BLaER1 treated with 17β-estradiol and CSF1 and Interleukin-3, amounts not matched to agents 10 nM and 100 nM (cell line): ENCODE measurements at regions not wholly inside any gene's neighbourhood (a gene's known extent, or its start where the extent isn't known, plus 50 kb on each side); places are given as distances from the start of the nearest gene placed in this dataset.
"Not testable (repeated sequence)": the region's sequence is repeated elsewhere in the genome, so short reads cannot be mapped to it uniquely, and the experiment has no call there.

Experiments
- H3K27ac ChIP-seq, 11 experiments: shearing (Covaris generic); formaldehyde crosslinking; 2 replicates each; pipeline ENCODE4 v1.8.1; 2022
- H3K27me3 ChIP-seq, 11 experiments: shearing (Covaris generic); formaldehyde crosslinking; 2 replicates each; pipeline ENCODE4 v1.8.1; 2022
- H3K36me3 ChIP-seq, 11 experiments: shearing (Covaris generic); formaldehyde crosslinking; 2 replicates each; pipeline ENCODE4 v1.8.1; 2022
- H3K4me1 ChIP-seq, 10 experiments: shearing (Covaris generic); formaldehyde crosslinking; 2 replicates each; pipeline ENCODE4 v1.8.1; 2022
- H3K4me2 ChIP-seq, 11 experiments: shearing (Covaris generic); formaldehyde crosslinking; 2 replicates each; pipeline ENCODE4 v1.8.1; 2022
- H3K4me3 ChIP-seq, 10 experiments: shearing (Covaris generic); formaldehyde crosslinking; 2 replicates each; pipeline ENCODE4 v1.8.1; 2022
- H3K9ac ChIP-seq, 11 experiments: shearing (Covaris generic); formaldehyde crosslinking; 2 replicates each; pipeline ENCODE4 v1.8.1; 2022
- H3K9me3 ChIP-seq, 11 experiments: shearing (Covaris generic); formaldehyde crosslinking; replicated peaks in 1 of 11; 2 replicates each; pipeline ENCODE4 v1.8.1; 2022
- H4K20me1 ChIP-seq, 11 experiments: shearing (Covaris generic); formaldehyde crosslinking; 2 replicates each; pipeline ENCODE4 v1.8.1; 2022
- Cebpa-rat ChIP-seq, 11 experiments: shearing (Covaris generic); IDR thresholded peaks; 2 replicates each; pipeline ENCODE4 v1.8.1; 2022

DNA sequence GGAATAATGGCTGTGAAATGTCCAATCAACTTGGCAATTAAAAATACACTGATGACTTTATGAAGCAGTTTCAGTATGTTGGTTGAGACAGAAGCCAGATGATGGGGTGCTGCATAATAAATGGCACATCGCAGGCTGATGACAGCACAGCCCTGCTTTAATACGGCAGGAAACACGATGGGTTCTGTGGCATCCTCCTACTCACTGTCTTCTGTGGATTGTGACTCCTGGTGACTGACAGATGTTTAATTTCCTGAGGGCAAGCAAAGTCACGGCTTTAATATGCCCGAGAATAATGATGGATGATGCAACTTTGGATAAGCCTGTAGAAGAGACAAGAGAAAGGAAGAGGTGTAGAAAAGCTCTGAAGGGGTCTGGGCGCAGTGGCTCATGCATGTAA is 295.4 kb downstream of the TRIML1 start:
- H3K27ac ChIP-seq, result no peak overlapping the region
- peak in 1 of 11 experiments; percentile 19; a peak in 1 of 22 replicates for TF ChIP-seq Cebpa-rat (IDR thresholded peaks at IDR 0.05)
- H3K36me3 ChIP-seq, result no peaks in the 10 kb centered on the region
- no peaks in the 10 kb centered on the region for H3K9me3 ChIP-seq
- H3K4me3 ChIP-seq, result no peak overlapping the region
- no peak overlapping the region for H3K9ac ChIP-seq
- H3K4me2 ChIP-seq, result no peak overlapping the region
- no peaks in the 10 kb centered on the region for H3K27me3 ChIP-seq
- no peaks in the 10 kb centered on the region for H4K20me1 ChIP-seq
- peaks cover 0 to 10% (median 7%) of the 10 kb centered on the region in 10 experiments; a peak in 7 of 20 replicates for H3K4me1 ChIP-seq

DNA sequence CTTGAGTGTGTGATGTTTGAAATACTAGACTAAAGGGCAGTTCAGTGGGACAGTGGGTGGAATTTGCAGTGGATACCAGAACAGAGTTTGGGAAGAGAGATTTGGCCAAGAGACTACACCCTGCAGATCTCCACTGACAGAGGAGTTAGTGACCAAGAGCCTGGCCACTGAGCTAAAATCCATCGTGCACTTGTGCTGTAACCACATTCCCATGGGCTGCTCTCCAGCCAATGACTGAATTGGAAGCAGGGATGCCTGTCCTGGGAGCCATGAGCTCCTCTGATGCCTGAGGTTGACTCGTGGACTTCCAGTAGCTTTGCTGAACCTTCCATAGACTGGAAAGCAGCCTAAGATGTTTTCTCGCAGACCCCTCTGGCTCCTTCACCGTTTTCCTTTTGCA is 296.1 kb downstream of the TRIML1 start:
- Histone ChIP-seq H3K27ac (no peak overlapping the region), H3K27me3 (no peaks in the 10 kb centered on the region), H3K4me1 (peaks cover 0 to 10% (median 7%) of the 10 kb centered on the region in 10 experiments; a peak in 7 of 20 replicates), H3K9ac (no peak overlapping the region), H3K4me3 (no peak overlapping the region), H3K4me2 (no peak overlapping the region), H4K20me1 (no peaks in the 10 kb centered on the region), H3K9me3 (no peaks in the 10 kb centered on the region), H3K36me3 (no peaks in the 10 kb centered on the region)
- TF ChIP-seq Cebpa-rat (IDR thresholded peaks at IDR 0.05), result no peak

DNA sequence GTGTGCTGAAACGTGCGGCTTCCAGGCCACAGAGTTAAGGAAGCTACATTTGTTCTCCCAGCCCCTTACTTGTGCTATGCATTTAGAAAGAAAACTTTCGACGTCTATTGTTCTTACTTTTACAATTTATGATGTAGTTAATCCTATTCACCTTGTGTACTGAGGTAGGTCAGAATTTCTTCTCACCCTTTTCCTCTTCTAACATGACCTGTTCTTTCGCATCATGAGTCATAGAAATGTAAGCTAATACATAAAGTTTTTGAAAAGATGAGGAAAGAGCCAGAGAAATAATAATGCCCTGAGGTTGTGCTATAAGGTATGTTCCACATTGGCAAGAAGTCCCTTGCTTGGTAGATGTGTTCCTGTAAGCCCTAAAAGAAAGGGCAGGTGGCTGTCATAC is 298.3 kb downstream of the TRIML1 start:
- Histone ChIP-seq H3K4me2 (no peak overlapping the region), H3K9ac (no peak overlapping the region), H3K9me3 (no peaks in the 10 kb centered on the region), H3K36me3 (no peaks in the 10 kb centered on the region), H3K27me3 (no peaks in the 10 kb centered on the region), H3K4me1 (peaks cover 0 to 10% (median 7%) of the 10 kb centered on the region in 10 experiments; a peak in 7 of 20 replicates), H3K27ac (no peak overlapping the region), H3K4me3 (no peak overlapping the region), H4K20me1 (no peaks in the 10 kb centered on the region)
- TF ChIP-seq Cebpa-rat (IDR thresholded peaks at IDR 0.05), result no peak

DNA sequence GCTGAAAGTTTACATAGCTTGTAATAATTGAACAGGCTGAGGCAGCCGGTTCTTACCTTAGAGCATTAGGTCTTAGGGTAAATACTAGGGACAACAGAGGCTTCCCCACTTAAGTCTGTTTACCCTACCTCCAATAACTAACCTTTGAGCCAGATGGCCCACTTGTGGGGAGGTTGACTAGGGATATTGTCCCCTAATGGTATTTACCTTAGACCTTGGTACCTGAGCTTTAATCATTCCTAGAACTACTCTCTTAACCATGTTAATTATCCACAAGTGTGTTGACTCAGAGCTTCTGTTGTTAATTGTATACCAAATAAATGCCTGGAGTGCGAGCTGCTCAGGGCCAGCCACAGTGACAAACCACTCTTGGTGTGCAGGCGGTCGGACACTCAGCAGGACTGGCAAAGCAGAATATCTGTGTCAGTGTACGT is 299.2 kb downstream of the TRIML1 start:
- H3K9me3 ChIP-seq, result not testable (repeated sequence)

DNA sequence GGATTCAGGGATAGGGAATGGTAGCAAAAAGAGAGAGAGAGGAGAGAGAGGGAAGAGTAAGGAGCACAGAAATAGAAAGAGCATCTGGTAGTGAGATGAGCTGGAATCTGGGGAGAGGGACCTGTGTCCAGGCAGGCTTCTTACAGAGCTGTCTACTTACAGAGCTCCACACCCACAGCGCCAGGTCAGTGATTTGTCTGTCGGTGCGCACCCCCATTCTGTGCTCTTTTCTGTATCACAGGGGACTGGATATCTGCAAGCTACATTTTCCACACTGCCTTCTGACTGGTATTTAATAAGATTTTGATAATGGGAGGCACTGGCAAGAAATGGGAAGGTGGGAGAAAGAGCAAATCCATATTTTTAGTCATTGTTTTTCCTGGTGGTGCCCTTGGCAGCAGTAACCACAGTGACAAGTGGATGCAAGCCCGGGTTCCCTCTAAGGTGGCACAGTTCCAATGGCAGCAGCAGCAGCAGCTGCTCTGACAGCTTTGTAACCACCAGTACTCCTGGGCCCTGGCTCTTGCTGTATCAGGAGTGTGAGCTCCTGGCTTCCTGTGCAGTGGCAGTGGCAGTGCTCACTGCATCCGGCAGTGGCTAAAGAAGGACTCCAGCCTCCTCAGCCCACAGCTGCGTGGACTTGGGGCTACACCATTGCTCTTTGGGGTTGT is 300.5 kb downstream of the TRIML1 start:
- Histone ChIP-seq H3K4me2 (no peak overlapping the region), H3K9ac (no peak overlapping the region), H4K20me1 (no peaks in the 10 kb centered on the region), H3K27ac (no peak overlapping the region), H3K27me3 (no peaks in the 10 kb centered on the region), H3K4me1 (peaks cover 0 to 10% (median 7%) of the 10 kb centered on the region in 10 experiments; a peak in 7 of 20 replicates), H3K9me3 (no peaks in the 10 kb centered on the region), H3K4me3 (no peak overlapping the region), H3K36me3 (no peaks in the 10 kb centered on the region)
- no peak for TF ChIP-seq Cebpa-rat (IDR thresholded peaks at IDR 0.05)

More for the DNA sequence above, 299.2 kb downstream of the TRIML1 start:
- not testable (repeated sequence) for H3K27me3 ChIP-seq, H4K20me1 ChIP-seq, H3K36me3 ChIP-seq, H3K4me2 ChIP-seq, H3K9ac ChIP-seq, H3K4me3 ChIP-seq, H3K27ac ChIP-seq
- peaks cover 0 to 10% (median 7%) of the 10 kb centered on the region in 10 experiments; a peak in 7 of 20 replicates for H3K4me1 ChIP-seq

DNA sequence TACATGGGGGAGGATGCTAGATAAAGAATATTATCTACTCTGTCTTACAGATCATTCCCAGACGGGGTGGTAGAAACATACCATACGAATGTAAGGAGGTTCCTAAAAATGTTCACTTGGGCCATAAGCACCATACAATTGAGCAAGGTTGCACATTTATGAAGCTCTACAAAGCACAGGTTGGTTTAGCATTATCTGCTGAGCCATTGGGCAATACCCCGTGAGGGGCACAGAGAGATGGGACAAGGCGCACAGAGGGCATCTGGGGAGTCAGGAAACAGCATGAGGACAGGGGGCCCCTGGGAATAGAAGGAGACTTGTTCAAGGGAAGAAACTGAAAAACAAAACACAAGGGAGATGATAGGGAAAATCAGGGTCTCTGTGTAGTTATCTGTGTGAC is 305.3 kb downstream of the TRIML1 start:
- no peaks in the 10 kb centered on the region for H3K9me3 ChIP-seq
- no peaks in the 10 kb centered on the region for H4K20me1 ChIP-seq
- no peak overlapping the region for H3K9ac ChIP-seq
- no peaks in the 10 kb centered on the region for H3K27me3 ChIP-seq
- no peak overlapping the region for H3K4me2 ChIP-seq
- no peaks in the 10 kb centered on the region for H3K36me3 ChIP-seq
- no peak for TF ChIP-seq Cebpa-rat (IDR thresholded peaks at IDR 0.05)
- no peaks in the 10 kb centered on the region for H3K4me1 ChIP-seq
- no peak overlapping the region for H3K4me3 ChIP-seq
- H3K27ac ChIP-seq, result no peak overlapping the region

DNA sequence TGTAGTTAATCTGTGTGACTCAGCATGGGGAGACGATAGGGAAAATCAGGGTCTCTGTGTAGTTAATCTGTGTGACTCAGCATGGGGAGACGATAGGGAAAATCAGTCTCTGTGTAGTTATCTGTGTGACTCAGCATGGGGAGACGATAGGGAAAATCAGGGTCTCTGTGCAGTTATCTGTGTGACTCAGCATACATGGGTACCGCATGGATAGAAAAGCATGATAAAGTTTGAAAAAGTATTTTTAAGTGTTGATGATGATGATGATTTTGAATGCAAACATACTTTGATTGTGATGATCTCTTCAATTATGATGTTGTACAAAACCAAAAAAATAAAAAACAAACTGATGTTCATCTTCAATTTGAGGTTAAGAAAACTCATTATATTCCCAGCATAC is 309.8 kb downstream of the TRIML1 start:
- not testable (repeated sequence) for H3K4me3 ChIP-seq, H3K27me3 ChIP-seq, H4K20me1 ChIP-seq, H3K9me3 ChIP-seq, H3K4me1 ChIP-seq, H3K27ac ChIP-seq, H3K36me3 ChIP-seq, H3K9ac ChIP-seq, H3K4me2 ChIP-seq

DNA sequence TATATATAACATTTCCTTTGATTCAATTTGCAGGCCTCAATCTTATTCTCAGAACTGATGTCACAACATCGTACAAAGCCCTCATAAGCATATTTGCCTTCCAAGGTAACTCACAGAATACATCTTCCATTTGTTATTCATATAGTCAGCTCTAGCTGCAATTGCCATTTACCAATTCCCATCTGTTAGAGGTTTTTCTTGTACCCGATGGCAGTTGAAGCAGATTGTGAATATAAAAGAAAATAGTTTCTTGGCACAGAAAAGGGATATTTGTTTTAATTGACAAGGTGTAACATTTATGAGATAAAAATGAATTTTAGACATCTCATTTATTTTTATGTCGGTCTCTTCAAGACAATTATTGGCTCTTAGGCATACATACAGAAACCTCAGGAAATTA is 311.3 kb downstream of the TRIML1 start:
- Histone ChIP-seq H3K4me1 (no peaks in the 10 kb centered on the region), H3K4me3 (no peak overlapping the region), H3K4me2 (no peak overlapping the region), H3K27me3 (no peaks in the 10 kb centered on the region), H3K9ac (no peak overlapping the region), H3K9me3 (no peaks in the 10 kb centered on the region), H4K20me1 (no peaks in the 10 kb centered on the region), H3K27ac (no peak overlapping the region), H3K36me3 (no peaks in the 10 kb centered on the region)
- no peak for TF ChIP-seq Cebpa-rat (IDR thresholded peaks at IDR 0.05)

DNA sequence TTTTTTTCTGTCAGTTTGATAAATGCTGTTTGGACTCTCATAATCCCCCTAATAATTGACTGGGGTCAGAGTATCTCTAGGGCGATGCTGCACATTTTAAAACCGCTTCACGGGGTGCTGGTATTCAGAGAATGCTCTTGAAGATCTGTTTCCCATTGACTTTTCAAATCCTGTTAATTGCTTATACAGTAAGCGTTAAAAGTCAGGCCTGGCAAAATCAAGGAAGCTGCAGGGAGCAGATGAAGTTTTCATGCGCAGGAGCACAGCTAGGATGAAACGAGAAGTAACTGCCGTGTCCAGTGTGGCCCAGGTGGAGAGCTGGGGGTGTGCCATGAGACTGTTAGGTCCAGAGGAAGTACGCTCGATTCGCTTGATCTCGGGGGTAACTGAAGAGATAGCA is 312.9 kb downstream of the TRIML1 start:
- Histone ChIP-seq H3K4me1 (no peaks in the 10 kb centered on the region), H3K27me3 (no peaks in the 10 kb centered on the region), H3K27ac (no peak overlapping the region), H3K4me2 (no peak overlapping the region), H3K9ac (no peak overlapping the region), H3K4me3 (no peak overlapping the region), H3K9me3 (no peaks in the 10 kb centered on the region), H4K20me1 (no peaks in the 10 kb centered on the region), H3K36me3 (no peaks in the 10 kb centered on the region)
- no peak for TF ChIP-seq Cebpa-rat (IDR thresholded peaks at IDR 0.05)

DNA sequence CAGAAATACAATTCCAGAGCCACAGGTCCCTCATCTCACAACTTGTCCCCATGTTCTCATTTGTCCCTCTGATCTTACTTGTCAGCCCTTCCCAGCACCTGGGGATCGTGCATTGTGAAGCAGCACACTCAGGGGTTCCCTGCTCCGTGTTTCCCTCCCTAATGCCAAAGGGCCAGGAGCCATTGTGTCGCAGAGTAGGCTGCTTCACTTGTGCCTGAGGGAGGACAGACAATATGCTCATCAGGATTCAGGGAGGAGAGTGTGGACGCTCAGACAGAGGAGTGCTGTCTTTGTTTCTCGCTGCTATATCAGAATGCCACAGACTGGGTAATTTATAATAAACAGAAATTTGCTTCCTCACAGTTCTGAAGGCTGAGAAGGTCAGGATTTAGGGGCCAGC is 315.3 kb downstream of the TRIML1 start:
- H3K4me1 ChIP-seq, result no peaks in the 10 kb centered on the region
- peaks cover 0 to 6% (median 2%) of the 10 kb centered on the region in 11 experiments; a peak in 8 of 22 replicates for H3K9me3 ChIP-seq
- H3K27me3 ChIP-seq, result no peaks in the 10 kb centered on the region
- H3K9ac ChIP-seq, result no peak overlapping the region
- H3K4me3 ChIP-seq, result no peak overlapping the region
- no peak overlapping the region for H3K4me2 ChIP-seq
- H3K36me3 ChIP-seq, result no peaks in the 10 kb centered on the region
- no peak for TF ChIP-seq Cebpa-rat (IDR thresholded peaks at IDR 0.05)
- H3K27ac ChIP-seq, result no peak overlapping the region
- no peaks in the 10 kb centered on the region for H4K20me1 ChIP-seq
